H9 (cell line): ENCODE measurements at regions not wholly inside any gene's neighbourhood (a gene's known extent, or its start where the extent isn't known, plus 50 kb on each side); places are given as distances from the start of the nearest gene placed in this dataset.

Experiments
- DNase-seq: peaks from one replicate; pipeline ENCODE4 v3.0.0-alpha.2; 2017
- H2AFZ ChIP-seq: one replicate; pipeline ENCODE4 v1.6.1; 2013; ENCODE audit warnings: mild to moderate bottlenecking, low read length, control low read depth, moderate library complexity
- H2AK5ac ChIP-seq: 2 replicates; pipeline ENCODE4 v1.6.1; 2013; ENCODE audit warnings: low read length, control low read depth, mixed read lengths; ENCODE audit not compliant: insufficient read length
- H2BK120ac ChIP-seq: one replicate; pipeline ENCODE4 v1.6.1; 2013; ENCODE audit warnings: low read depth, mild to moderate bottlenecking, low read length, control low read depth, inconsistent platforms; ENCODE audit not compliant: poor library complexity, severe bottlenecking
- H2BK12ac ChIP-seq: 2 replicates; pipeline ENCODE4 v1.6.1; 2013; ENCODE audit warnings: low read length, control low read depth, mixed read lengths, low read depth; ENCODE audit not compliant: insufficient read length
- H2BK15ac ChIP-seq: 2 replicates; pipeline ENCODE4 v1.6.1; 2013; ENCODE audit warnings: low read depth, low read length, control low read depth
- H2BK20ac ChIP-seq: one replicate; pipeline ENCODE4 v1.6.1; 2013; ENCODE audit warnings: low read depth, mild to moderate bottlenecking, low read length, control low read depth, inconsistent platforms; ENCODE audit not compliant: poor library complexity, severe bottlenecking
- H2BK5ac ChIP-seq: 2 replicates; pipeline ENCODE4 v1.6.1; 2013; ENCODE audit warnings: low read length, control low read depth, mixed read lengths; ENCODE audit not compliant: insufficient read length
- H3K14ac ChIP-seq: 2 replicates; pipeline ENCODE4 v1.6.1; 2013; ENCODE audit warnings: low read length, control low read depth; ENCODE audit not compliant: insufficient read depth
- H3K18ac ChIP-seq: 2 replicates; pipeline ENCODE4 v1.6.1; 2013; ENCODE audit warnings: low read depth, mild to moderate bottlenecking, mixed read lengths, low read length, control low read depth; ENCODE audit not compliant: insufficient read length
- H3K23ac ChIP-seq: 2 replicates; pipeline ENCODE4 v1.6.1; 2013; ENCODE audit warnings: low read length, control low read depth, mixed read lengths, low read depth; ENCODE audit not compliant: insufficient read length
- H3K23me2 ChIP-seq: 2 replicates; pipeline ENCODE4 v1.6.1; 2013; ENCODE audit warnings: low read depth, mild to moderate bottlenecking, mixed read lengths, low read length, control low read depth; ENCODE audit not compliant: insufficient read length, poor library complexity, severe bottlenecking
- H3K27ac ChIP-seq: 2 replicates; pipeline ENCODE4 v1.5.1; 2013; ENCODE audit warnings: low read length, control low read depth, mixed read lengths, low read depth; ENCODE audit not compliant: insufficient read length
- H3K27me3 ChIP-seq: 2 replicates; pipeline ENCODE4 v1.6.1; 2013; ENCODE audit warnings: low read length, control low read depth, inconsistent platforms; ENCODE audit not compliant: insufficient read depth
- H3K4ac ChIP-seq: 2 replicates; pipeline ENCODE4 v1.6.1; 2013; ENCODE audit warnings: low read depth, mild to moderate bottlenecking, control low read depth, inconsistent platforms, low read length, moderate library complexity
- H3K4me1 ChIP-seq: 2 replicates; pipeline ENCODE4 v1.6.1; 2013; ENCODE audit warnings: low read length, control low read depth, inconsistent platforms; ENCODE audit not compliant: insufficient read depth
- H3K4me2 ChIP-seq: 2 replicates; pipeline ENCODE4 v1.6.1; 2013; ENCODE audit warnings: low read length, control low read depth, mixed read lengths; ENCODE audit not compliant: insufficient read length, insufficient read depth
- H3K56ac ChIP-seq: 2 replicates; pipeline ENCODE4 v1.6.1; 2013; ENCODE audit warnings: low read depth, mild to moderate bottlenecking, mixed read lengths, low read length, control low read depth; ENCODE audit not compliant: insufficient read length
- H3K79me1 ChIP-seq: 2 replicates; pipeline ENCODE4 v1.6.1; 2013; ENCODE audit warnings: low read depth, mild to moderate bottlenecking, moderate library complexity, low read length, control low read depth, inconsistent platforms; ENCODE audit not compliant: insufficient read depth, poor library complexity, severe bottlenecking
- H3K79me2 ChIP-seq: 2 replicates; pipeline ENCODE4 v1.6.1; 2013; ENCODE audit warnings: low read length, control low read depth, inconsistent platforms; ENCODE audit not compliant: insufficient read depth
- H3K9ac ChIP-seq: 2 replicates; pipeline ENCODE4 v1.6.1; 2013; ENCODE audit warnings: low read length, control low read depth, mixed read lengths; ENCODE audit not compliant: insufficient read length; ENCODE audit errors: extremely low read depth
- H3K9me3 ChIP-seq: one replicate; pipeline ENCODE4 v1.6.1; 2013; ENCODE audit warnings: low read depth, low read length, inconsistent platforms; ENCODE audit not compliant: control insufficient read depth
- H3T11ph ChIP-seq: one replicate; pipeline ENCODE4 v1.6.1; 2013; ENCODE audit warnings: mild to moderate bottlenecking, low read length, control low read depth, inconsistent platforms
- H4K20me1 ChIP-seq: one replicate; pipeline ENCODE4 v1.6.1; 2013; ENCODE audit not compliant: control insufficient read depth, insufficient read length, insufficient read depth
- H4K5ac ChIP-seq: 2 replicates; pipeline ENCODE4 v1.6.1; 2013; ENCODE audit warnings: low read depth, mild to moderate bottlenecking, mixed read lengths, low read length, control low read depth; ENCODE audit not compliant: insufficient read length
- H4K8ac ChIP-seq: replicated peaks from 2 replicates; pipeline ENCODE4 v1.6.1; 2013; ENCODE audit warnings: low read length, control low read depth, mixed read lengths, low read depth; ENCODE audit not compliant: insufficient read length
- H4K91ac ChIP-seq: 2 replicates; pipeline ENCODE4 v1.6.1; 2013; ENCODE audit warnings: low read depth, mild to moderate bottlenecking, moderate library complexity, mixed read lengths, low read length, control low read depth; ENCODE audit not compliant: insufficient read length
- H3K27ac Mint-ChIP-seq, 3 experiments: 2 replicates in 2 of 3; 3 replicates in 1 of 3; pipeline ENCODE4 v1.8.0; 2020 to 2021; ENCODE audit warnings: mixed read lengths in 3 of 3, mild to moderate bottlenecking in 1 of 3, moderate library complexity in 1 of 3
- H3K27me3 Mint-ChIP-seq: 2 replicates; pipeline ENCODE4 v1.8.0; 2021; ENCODE audit warnings: low read depth, mild to moderate bottlenecking, moderate library complexity, mixed read lengths
- H3K36me3 Mint-ChIP-seq, 3 experiments: 2 replicates in 2 of 3; 3 replicates in 1 of 3; pipeline ENCODE4 v1.8.0; 2020 to 2021; ENCODE audit warnings: low read depth in 3 of 3, mixed read lengths in 3 of 3; ENCODE audit not compliant: insufficient read depth in 1 of 3
- H3K4me1 Mint-ChIP-seq, 2 experiments: 2 replicates each; pipeline ENCODE4 v1.8.0; 2020; ENCODE audit warnings: mixed read lengths in 2 of 2
- H3K4me3 Mint-ChIP-seq, 2 experiments: 2 replicates in 1 of 2; 3 replicates in 1 of 2; pipeline ENCODE4 v1.8.0; 2020 to 2021; ENCODE audit warnings: mild to moderate bottlenecking in 2 of 2, mixed read lengths in 2 of 2, moderate library complexity in 1 of 2
- H3K9me3 Mint-ChIP-seq, 2 experiments: 2 replicates in 1 of 2; 3 replicates in 1 of 2; pipeline ENCODE4 v1.8.0; 2020; ENCODE audit warnings: mild to moderate bottlenecking in 2 of 2, mixed read lengths in 2 of 2, moderate library complexity in 1 of 2
- CTCF ChIP-seq: fragments of 200-600 bp; sonication (generic); conservative IDR thresholded peaks from 3 replicates; pipeline ENCODE4 v1.8.0; 2021; ENCODE audit warnings: antibody characterized with exemption, mild to moderate bottlenecking
- WGBS: extraction: QIAGEN DNeasy Blood & Tissue Kit; methylation state at CpG from one replicate; pipeline ENCODE4 v1.1.7; 2013; ENCODE audit warnings: missing lambda C conversion rate, low lambda C conversion rate, mixed read lengths; ENCODE audit not compliant: insufficient read length; ENCODE audit errors: extremely low coverage; 5-methylcytosine and 5-hydroxymethylcytosine counted together

GRCh38 chr12:88880051-88880450, 299.8 kb upstream of the KITLG start:
- WGBS, result no CpG with 5 or more reads among the region's 2 CpGs
- peaks cover 0 to 3% (median 0%) of the 10 kb centered on the region in 3 experiments; a peak in 1 of 7 replicates for H3K36me3 Mint-ChIP-seq
- H3K23ac ChIP-seq, result no peak overlapping the region

More at GRCh38 chr12:88880051-88880450, 299.8 kb upstream of the KITLG start:
- H4K20me1 ChIP-seq, result no peaks in the 10 kb centered on the region
- Mint-ChIP-seq H3K4me1 (no peaks in the 10 kb centered on the region), H3K27me3 (no peaks in the 10 kb centered on the region; the same call in 1 of the 2 replicates), H3K27ac (no peak overlapping the region), H3K9me3 (no peaks in the 10 kb centered on the region; a peak in 1 of 5 replicates), H3K4me3 (no peak overlapping the region)
- H3K27me3 ChIP-seq, result no peaks in the 10 kb centered on the region
- H3K27ac ChIP-seq, result no peak overlapping the region
- no peak overlapping the region for H3K4me2 ChIP-seq
- H3K56ac ChIP-seq, result no peak overlapping the region
- H3K9ac ChIP-seq, result no peak overlapping the region
- H2AFZ ChIP-seq, result no peak overlapping the region
- DNase-seq, result no peak
- H3K9me3 ChIP-seq, result no peaks in the 10 kb centered on the region
- H3K23me2 ChIP-seq, result no peaks in the 10 kb centered on the region
- H2BK5ac ChIP-seq, result no peak overlapping the region
- H4K5ac ChIP-seq, result no peak overlapping the region
- H3K14ac ChIP-seq, result no peak overlapping the region
- no peak overlapping the region for H3K4ac ChIP-seq
- H4K91ac ChIP-seq, result no peak overlapping the region
- H3K4me1 ChIP-seq, result no peaks in the 10 kb centered on the region
- H3K79me2 ChIP-seq, result no peaks in the 10 kb centered on the region
- no peak for TF ChIP-seq CTCF
- no peak overlapping the region for H2BK12ac ChIP-seq
- H4K8ac ChIP-seq, result no peak overlapping the region
- H3T11ph ChIP-seq, result no peak overlapping the region
- no peak overlapping the region for H2BK20ac ChIP-seq
- H3K79me1 ChIP-seq, result no peaks in the 10 kb centered on the region
- H2AK5ac ChIP-seq, result no peak overlapping the region
- H2BK15ac ChIP-seq, result no peak overlapping the region
- no peak overlapping the region for H2BK120ac ChIP-seq
- H3K18ac ChIP-seq, result no peak overlapping the region
